ENCODE measurements at regions not wholly inside any gene's neighbourhood (a gene's known extent, or its start where the extent isn't known, plus 50 kb on each side); places are given as distances from the start of the nearest gene placed in this dataset.
"Not testable (repeated sequence)": the region's sequence is repeated elsewhere in the genome, so short reads cannot be mapped to it uniquely, and the experiment has no call there.

DNA sequence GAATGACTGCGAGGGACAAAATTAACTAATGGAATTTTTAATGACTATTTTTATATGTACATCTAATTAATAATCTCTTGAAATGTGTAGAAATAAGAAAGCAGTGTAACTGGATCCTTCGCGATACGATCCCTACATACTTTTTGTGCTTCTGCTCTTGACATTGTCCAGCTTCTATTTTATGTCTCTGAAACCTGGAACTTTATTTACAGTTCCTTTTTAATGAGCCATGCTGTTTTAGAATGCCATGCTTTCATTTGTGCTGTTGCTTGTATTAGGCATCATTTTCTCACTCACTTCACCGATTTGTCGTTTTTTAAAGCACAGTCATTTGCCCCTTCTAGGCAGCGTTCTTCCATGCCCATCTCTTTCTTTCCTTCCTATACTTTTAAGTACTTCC is 301.3 kb downstream of the EDEM1 start:
- DNase-seq = no peak

DNA sequence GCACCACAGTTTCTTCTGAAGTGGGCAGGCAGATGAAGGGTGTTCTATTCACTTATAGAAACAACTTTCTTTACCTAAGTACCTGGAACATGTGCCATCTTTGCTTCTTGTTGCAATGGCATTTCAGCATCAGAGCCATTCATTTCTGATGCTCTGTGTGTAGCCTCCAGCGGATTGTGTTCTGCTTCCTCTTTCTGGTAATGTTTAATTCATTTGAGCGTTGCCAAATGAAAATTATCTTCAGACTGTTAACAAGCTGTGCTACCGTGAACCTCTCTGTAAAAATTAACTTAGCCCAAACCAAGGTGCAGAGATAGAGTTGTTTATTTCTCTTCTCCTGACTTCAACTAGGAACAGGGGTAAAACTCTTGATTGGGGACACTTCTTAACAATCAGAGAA is 302.0 kb downstream of the EDEM1 start:
- no peak for DNase-seq

DNA sequence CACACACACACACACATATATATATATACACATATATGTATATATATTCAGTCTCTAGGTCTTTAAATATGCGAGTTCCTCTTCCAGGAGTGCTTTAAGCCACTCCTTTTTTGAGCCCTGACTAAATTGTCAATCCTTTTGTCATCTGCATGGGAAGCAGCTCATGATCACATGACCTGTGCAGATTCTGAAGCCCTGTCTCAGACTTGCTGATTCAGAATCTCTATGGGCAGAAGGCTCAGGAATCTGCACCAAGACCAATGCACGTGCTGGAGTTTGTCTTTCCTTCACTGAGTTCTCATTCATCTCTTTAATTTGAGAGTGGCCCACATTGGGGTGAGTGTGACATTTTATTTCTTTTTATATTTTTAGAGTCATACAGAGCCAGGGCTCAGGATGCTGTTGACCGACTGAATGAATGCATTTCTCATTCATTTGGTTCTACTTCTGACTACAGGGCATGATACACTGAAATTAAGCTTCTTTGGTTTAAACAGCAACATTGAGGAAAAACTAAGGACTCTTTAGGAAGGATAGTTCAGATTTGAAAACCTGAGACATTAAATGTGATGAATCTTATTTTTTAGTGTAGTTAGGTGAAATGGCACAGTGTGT is 307.5 kb downstream of the EDEM1 start:
- DNase-seq = no peak

DNA sequence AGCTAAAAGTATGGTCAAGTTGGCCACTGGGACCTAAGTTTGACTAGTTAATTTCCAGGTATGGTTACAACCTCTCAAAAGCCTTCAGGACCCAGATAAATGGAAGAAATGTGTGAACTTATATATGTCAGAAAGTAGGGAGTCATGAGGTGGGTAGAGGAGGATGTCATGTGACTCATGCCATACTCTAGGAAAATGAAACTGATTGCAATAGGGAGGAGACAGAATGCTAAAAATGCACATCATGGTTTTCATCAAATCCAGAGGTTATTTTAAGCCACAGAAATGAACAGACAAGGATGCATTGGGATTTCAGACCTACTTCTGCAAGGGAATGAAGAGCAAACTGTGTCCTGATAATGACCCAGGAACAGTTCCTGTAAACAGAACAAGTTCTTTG is 310.0 kb downstream of the EDEM1 start:
- no peak for DNase-seq

DNA sequence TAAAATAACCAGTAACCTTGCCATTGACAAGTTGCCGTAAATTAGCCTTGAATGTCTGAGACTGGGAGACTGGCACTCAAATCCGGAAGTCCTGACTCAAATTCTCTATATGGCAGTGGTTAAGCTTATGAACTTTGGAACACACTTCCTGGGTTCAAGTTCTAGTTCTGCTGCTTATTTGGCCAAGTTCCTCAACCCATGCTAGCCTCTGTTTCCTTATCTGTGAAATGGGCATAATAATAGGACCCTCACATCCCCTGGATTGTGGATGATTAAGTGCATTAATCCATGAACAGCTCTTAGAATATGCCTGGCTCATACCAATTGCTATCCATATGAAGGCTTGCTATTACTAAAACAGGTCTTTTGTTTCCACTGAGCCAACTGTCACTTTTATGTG is 311.5 kb downstream of the EDEM1 start:
- DNase-seq = no peak

DNA sequence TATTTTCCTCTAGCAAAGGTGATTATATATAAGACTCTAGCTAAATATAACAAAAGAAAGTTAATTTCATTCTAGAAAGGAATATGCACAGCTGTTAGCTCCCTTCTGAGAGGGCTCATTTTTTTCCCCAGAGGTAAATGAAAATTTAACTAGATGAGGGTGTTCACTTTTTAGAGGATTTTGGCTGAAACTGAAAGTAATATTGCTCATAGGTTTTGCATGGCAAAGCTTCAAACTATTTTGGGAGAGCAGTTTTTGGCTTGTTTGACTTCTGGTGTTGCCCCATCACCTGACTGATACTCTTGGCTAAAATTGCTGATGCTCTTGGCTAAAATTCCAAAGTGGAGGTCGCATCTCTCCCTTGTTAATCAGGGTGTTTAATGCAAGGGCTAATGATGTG is 311.9 kb downstream of the EDEM1 start:
- no peak for DNase-seq

DNA sequence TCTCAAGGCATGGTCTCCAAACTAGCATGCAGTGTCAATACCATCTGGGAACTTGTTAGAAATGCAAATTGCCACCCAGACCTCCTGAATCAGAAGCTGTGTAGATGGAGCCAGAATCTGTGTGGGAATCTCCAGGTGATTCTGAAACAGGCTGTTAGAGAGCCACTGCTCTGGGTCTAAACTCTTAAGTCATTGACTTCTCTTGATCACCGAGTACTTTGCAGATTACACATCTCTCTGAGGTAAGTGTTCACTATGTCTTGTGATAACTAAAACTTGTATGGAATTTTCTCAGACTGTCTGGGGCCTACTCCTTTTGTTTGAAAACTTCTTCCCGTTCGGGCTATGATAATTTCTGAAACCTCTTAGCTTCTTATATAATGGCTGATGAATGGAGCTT is 315.6 kb downstream of the EDEM1 start:
- DNase-seq = no peak

DNA sequence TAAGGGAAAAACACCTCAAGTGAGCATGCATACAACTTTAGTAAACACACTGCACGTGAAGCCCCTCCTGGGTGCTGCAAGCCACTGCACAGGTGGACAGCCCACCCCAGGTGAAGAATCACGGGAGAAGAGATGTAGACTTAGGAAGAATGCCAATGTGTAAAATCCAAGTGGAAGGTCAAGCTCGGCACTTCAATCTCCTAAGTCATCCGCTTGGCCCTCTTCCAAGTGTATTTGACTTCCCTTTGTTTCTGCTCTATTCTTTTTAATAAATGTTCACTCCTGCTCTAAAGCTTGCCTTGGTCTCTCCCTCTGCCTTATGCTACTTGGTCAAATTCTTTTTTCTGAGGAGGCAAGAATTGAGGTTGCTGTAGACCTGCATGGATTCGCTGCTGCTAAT is 316.6 kb downstream of the EDEM1 start:
- DNase-seq = no peak

DNA sequence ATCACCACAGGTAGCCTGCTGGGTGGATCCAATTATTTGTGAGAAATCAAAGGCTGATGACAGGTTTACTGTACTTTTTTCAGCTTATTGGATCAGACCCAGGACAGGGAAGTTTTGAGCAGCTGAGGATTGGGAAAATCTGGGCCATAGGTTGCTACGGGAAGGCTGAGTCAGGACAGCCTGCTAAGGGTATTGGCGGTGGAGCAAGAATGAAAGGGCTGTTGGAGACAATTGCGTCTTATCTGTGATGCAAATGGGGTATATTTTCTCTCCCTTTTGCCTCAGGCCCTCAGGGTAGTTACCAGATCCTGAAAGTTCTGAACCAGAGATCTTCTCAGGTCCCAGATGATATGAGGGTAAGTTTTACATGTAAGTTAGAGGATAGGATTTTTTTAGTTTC is 317.7 kb downstream of the EDEM1 start:
- no peak for DNase-seq

DNA sequence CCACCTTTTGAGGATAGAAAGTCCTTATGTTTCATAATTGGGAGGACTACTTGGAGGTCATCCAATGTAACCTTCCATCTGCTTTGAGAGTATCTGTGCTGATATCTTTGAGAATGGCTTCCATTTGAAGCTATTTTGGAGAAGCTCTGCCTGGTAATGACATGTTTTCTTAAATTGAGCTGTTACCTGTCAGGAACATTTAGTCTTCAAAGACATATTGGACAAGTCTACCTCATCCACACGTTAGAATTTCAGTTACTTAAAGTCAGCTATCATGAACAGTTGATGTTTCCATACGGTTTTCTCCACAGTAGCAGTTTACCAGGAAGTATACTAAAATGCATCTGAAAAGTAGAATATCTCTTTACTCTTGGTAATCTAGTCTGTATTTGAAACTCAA is 318.5 kb downstream of the EDEM1 start:
- no peak for DNase-seq

DNA sequence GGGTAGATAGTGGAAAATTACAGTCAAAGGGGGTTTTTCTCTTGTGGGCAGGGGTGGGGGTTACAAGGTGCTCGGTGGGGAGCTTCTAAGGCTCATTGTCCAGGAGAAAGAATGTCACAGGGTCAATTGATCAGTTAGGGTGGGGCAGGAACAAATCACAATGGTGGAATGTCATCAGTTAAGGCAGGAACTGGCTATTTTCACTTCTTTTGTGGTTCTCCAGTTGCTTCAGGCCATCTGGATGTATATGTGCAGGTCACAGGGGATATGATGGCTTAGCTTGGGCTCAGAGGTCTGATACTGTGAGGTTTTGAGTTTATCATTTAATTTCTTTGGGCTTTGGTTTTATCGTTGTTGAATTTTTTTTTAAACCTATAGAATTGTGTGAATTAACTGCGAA is 321.4 kb downstream of the EDEM1 start:
- not testable (repeated sequence) for DNase-seq

DNA sequence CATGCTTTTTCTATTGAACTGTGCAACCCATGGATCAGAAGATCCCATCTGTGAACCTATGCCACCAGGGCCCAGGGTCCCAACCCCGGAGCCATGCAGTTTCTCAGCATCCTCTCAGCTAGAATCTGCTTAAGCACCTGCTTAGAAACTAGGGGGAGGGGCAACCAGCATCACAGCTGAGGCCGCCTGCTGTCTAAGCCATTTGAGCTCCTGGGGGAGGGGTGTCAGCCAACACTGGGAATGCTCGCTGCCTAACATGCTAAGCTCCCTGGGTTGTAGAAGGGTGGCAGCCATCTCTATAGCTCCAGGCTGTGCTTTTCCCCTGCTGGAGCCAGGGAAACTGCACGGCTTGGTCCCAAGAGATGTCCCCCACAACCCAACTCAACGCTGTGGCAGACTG is 322.8 kb downstream of the EDEM1 start:
- DNase-seq = no peak

DNA sequence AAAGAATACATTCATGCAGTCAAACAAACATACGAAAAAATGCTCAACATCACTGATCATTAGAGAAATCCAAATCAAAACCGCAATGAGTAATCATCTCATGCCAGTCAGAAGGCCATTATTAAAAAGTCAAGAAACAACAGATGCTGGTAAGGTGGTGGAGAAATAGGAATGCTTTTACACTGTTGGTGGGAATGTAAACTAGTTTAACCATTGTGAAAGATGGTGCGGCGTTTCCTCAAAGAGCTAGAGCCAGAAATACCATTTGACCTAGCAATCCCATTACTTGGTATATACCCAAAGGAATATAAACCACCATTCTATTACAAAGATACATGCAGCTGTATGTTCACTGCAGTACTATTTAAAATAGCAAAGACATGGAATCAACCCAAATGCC is 330.4 kb downstream of the EDEM1 start:
- no peak for DNase-seq

DNA sequence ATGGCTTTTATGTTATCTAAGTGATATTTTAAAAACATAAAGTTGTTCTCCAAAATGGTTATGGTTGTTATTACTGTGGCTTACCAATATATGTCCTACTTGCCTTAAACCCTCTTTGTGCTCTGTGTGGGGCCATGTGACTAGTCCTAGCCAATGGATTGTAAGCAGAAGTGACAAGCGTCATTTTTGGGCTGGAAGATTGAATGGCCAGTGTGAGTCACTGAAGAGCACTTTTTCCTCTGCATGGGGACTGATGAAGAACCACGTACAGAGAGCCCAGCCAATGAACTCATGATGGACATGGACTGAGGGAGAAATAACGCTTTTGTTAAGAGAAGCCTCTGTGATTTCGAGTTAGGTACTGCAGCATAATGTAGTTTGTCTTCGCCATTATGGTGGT is 332.7 kb downstream of the EDEM1 start:
- DNase-seq = no peak

DNA sequence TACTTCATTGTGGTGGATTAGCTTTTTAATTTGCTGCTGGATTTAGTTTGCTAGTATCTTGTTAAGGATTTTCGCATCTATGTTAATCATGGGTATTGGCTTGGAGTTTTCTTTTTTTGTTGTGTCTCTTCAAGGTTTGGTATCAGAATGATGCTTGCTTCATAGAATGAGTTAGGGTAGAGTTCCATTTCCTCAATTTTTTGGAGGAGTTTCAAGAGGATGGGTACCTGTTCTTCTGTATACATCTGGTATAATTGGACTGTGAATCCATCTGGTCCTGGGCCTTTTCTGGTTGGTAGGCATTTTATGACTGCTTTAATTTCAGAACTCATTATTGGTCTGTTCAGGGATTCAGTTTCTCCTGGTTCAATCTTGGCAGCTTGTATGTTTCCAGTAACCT is 335.6 kb downstream of the EDEM1 start:
- DNase-seq = no peak

DNA sequence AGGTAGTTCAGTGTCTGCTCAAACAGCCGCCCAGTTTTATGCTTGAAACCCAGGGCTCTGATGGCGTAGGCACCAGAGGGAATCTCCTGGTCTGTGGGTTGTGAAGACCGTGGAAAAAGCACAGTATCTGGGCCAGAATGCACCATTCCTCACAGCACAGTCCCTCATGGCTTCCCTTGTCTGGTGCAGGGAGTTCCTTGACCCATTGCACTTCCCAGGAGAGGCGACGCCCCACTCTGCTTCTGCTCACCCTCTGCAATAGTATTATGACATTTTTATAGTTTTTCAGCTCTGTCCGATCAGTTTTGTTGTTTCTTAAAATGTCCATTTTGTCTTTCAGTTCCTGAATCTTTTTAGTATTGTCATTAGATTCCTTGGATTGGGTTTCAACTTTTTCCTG is 343.5 kb downstream of the EDEM1 start:
- DNase-seq = no peak

DNA sequence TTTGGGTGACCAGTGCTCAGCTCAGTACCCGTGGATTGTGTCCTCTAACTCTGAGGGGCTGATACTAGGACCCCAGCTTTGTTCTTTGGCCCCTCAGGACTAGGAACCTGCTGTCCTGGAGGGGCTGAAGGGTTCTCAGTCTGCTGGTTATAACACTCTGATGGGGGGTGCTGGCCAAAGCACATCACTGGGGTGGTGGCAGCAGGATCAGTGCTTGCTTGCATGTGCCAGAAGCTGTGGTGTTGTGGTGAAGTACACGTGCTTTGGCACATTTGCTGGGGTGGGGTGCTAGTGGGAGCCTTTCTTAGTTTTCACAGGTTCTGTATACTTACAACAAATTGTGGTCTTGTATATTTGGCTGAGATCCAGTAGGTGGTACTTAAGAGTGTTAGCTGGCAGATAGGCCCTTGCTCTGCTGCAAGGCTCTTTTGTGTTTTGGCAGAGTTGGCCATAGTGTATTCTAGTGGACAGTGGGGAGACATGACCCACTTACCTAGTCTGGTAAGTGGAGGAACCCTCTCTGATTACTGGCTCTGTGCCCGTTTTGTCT is 344.3 kb downstream of the EDEM1 start:
- DNase-seq = no peak

DNA sequence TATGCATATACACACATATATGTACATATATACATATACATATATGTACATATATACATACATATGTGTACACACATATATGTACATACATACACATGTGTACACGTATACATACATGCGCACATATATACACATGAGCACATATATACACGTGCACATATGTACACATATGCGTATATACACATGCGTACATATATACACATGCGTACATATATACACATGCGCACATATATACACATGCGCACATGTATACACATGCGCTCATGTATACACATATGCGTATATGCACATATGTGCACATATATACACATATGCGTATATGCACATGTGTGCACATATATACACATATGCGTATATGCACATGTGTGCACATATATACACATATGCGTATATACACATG is 353.0 kb downstream of the EDEM1 start:
- DNase-seq = no peak

DNA sequence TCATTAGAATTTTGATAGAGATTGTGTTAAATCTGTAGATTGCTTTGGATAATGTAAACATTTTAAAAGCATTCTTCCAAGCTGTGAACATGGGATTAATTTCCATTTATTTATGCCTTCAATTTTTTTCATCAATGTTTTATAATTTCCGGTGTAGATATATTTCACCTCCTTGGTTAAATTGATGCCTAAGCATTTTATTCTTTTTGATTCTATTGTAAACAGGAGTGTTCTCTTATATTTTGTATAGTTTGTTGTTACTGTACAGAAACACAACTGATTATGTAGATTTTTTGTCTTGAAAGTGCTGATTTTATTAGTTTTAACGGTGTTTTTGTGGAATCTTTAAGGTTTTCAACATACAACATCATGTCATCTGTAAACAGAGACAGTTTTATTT is 355.0 kb downstream of the EDEM1 start:
- no peak for DNase-seq

DNA sequence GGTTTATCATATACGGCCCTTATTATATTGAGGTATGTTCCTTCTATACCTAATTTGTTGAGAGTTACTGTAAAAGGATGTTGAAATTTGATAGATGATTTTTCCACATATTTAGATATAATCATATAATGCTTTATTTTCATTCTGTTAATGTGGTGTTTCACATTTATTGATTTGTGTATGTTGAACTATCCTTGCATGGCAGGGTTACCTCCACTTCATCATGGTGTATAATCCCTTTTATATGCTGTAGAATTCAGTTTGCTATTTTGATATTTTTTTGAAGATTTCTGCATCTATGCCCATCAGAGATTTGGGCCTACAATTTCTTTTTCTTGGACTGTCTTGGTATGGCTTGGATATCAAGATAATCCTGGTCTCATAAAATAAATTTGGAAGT is 355.5 kb downstream of the EDEM1 start:
- DNase-seq = no peak

DNA sequence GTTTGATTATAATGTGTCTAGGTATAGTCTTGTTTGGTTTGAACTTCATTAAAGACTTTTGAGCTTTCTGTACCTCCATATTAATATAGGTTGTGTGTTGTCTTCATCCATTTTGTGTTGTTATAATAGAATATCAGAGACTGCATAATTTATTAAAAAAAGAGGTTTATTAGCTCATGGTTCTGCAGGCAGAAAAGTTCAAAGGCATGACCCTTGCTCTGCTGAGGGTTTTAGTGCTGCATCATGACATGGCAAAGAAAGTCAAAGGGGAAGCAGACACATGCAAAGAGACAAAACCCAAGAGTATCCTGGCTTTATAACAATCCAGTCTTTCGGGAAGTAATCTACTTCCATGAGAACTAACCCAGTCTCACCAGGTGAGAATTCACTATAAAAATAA is 358.2 kb downstream of the EDEM1 start:
- DNase-seq = no peak

DNA sequence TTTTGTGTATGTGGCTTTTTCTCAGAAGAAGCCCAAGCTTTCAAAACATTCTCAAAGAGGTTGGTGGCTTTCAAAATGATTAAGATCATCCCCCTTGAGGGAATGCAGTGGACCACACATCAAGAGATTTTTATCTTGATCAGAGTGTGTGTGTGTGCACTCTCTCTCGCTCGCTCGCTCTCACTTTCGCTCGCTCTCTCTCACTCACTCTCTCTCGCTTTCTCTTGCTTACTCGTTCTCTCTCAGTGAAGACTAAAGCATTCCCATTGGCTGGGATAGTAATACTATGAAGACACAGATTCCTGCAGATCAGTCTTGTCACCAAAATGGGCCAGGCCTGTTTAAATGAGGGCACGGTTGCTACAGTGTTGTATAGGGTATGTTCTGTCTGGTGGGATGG is 365.7 kb downstream of the EDEM1 start:
- DNase-seq = no peak

DNA sequence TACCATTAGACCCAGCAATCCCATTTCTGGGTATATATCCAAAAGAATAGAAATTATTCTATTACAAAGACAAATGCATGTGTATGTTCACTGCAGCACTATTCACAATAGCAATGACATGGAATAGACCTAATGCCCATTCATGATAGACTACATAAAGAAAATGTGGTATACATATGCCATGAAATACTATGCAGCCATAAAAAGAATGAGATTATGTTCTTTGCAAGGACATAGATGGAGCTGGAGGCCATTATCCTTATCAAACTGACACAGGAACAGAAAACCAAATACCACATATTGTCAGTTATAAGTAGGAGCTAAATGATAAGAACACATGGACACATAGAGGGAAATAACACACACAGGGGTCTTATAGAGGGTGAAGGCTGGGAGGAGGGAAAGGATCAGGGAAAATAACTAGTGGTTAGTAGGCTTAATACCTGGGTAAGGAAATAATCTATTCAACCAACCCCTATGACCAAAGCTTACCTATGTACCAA is 366.8 kb downstream of the EDEM1 start:
- no peak for DNase-seq

DNA sequence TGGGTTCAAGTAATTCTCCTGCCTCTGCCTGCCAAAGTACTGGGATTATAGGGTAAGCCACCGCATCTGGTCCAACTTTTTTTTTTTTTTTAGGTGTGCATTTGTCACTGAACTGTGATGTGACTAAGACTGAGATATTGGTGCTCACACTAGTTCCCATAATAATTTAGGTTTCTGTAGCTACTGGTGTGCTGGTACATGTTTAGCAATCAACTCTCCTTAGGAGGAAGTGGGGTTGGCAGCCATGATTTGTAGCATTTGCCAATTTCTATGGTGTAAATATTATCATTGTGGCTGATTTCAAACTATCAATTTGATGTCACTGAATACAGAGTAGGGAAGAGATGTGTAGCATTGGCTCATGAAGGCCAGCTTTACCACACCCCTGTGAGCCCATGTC is 372.7 kb downstream of the EDEM1 start:
- DNase-seq = no peak

DNA sequence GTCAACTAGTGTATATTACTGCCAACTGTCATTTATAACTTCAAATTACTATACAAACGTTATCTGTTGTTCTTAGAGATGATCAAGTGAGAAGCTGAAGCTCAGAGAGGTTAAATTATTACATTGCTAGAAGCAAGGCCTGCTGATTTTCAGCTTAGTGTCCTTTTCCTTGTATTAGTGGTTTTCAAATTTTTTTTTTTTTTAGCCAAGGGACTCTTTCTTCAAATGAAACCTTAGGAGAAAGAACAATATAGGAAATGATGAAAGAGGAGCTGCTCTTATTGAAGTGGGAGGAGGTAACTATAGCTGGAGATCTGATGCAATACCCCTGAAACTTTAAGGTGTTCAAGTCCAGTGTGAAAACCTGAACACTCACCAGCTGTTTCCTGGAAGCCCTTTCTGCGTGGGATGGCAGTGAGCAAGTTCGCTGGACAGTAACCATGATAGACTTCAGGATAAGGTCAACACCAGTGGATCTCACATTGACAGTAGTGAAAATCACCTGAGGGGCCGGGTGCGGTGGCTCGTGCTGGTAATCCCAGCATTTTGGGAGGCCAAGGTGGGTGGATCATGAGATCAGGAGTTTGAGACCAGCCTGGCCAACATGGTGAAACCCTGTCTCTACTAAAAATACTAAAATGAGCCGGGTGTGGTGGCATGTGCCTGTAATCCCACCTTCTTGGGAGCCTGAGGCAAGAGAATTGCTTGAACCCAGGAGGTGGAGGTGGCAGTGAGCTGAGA is 376.2 kb downstream of the EDEM1 start:
- DNase-seq = no peak
